Ecto neural progenitor cell (in vitro differentiated cells): ENCODE measurements at regions not wholly inside any gene's neighbourhood (a gene's known extent, or its start where the extent isn't known, plus 50 kb on each side); places are given as distances from the start of the nearest gene placed in this dataset.

Experiments used
- DNase-seq: peaks from one replicate; pipeline ENCODE4 v3.0.0-alpha.2; 2018; ENCODE audit warnings: low spot score

DNA sequence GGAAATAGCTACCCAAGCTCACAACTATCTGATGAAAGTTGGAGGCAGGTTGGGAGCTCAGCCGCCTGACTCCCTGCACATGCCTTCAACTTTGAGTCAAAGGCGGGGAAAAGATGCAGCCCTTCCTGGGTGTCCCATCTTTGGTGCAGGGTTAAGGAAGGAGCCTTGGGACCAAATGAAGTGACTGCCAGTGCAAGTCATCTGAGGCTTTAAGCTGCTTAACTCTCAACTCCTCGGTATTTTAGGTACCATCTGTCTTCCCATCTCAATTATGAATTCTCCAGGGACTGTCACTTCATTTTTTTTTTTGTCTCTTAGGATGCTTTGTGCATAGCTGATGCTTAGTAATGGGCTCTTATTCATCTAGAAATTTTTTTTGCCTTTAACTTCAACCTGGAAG, 408.8 kb upstream of the C2CD4B start:
- DNase-seq: no peak

DNA sequence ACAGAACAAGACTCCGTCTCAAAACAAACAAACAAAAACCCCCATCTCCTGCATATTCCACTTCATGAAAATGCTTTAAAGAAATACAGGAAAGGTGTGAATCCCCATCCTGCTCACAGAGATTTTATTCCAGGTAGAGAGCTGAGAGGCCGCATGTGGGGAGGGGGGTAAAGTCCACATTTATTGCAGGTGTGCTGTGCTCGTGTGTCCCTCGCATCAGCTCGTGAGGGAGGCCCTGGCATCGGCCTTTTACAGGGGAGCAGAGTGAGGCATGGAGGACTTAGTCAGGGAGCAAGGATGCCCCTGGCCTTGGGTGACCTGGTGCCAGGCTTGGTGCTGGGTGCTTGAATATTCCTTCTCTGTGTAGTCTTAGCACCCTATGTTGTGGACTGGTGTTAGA, 413.5 kb upstream of the C2CD4B start:
- DNase-seq: no peak

DNA sequence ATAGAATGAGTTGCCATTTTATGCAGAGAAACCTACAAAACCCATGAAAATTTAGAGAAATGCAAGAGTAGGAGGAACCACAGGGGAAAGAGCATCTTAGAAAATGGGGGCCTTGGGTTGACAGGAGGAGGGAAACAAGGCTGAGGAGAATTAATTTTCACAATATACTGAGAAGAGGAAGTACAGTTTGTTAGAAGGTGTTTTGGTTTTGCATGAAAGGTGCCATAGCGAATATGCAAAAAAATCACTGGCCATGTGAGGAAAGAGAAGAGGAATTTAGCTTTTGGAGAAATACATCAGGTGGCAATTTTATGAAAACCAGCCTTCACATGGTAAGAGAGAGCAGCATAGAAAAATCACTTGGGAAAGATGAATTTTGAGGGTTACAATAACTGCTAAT, 413.9 kb upstream of the C2CD4B start:
- DNase-seq: no peak

DNA sequence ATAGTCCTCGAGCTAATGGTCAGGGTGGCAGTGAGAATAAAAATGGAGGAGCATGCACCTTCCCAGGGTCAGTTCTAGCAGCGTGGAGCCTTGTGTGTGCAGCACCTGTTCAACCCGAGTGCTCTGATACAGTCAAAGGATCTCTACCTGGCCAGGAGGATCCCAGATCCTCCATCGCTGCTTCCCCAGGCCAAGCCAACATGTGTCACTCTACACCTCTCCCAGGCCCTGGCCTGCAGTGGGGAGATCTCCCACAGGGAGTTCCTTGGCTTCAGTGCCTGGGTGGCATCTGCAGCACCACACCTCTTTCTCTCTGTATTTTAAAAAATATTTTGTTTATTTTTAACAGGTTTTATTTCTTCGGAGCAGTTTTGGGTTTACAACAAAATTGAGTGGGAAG, 414.8 kb upstream of the C2CD4B start:
- DNase-seq: no peak

DNA sequence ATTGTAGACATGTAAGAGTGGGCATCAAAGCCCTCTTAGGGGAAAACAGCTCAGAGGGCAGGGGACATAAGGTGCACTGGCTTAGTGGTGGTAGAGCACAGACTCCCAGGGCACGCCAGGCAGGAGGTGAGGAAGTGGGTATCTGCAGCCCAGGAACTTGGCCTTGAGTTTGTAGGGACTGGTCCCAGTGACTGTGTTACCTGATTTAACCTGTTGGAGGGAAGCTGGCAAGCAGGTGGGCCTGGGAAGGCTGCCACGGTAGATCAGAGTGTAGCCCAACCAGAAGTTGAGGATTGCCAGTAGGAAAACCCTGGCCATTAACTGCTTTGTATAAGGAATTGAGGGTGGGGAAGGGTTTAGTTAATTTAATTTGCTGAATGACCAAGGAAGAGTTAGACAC, 417.5 kb upstream of the C2CD4B start:
- no peak for DNase-seq

DNA sequence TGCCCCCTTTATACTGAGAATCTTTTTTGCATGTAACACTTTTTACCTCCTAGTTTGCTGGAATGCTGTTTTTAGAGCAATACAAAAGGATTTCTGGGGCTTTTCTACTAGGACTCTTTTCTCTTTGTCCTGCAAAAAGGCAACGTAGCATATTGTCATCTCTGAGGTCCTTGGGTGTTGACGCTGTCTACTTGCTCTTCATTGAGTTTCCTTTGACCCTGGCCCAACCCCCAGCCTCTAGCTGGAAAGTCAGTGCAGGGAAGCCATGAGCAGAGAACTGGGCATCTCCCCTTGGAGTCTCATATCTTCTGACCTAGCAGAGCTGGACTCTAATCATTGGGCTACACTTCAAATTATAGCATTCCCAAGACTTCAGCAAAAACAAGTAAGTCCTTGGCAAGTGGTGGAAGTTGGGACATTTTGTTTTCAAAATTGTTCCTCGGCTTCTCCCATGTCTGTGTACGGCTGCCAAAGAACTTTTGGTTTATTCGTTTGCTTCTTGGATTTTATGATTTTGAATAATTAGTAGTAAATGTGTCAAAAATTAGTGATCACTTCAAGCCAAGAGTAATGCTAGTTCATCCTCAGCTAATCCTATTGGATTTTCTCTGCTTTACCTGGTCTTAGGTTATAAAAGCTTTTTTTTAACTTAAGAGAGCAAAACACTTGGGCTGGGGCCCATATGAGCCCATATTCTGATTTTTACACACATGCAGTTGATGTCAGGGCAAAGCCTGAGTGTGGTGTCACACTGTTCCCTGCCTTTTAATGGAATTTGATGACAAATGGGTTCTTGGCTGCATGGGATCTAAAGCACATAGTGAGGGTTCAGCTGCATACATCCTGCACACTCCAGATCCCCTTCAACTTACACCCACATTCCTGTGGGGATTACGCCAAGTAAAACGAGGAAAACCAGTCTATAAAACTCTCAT, 419.5 kb upstream of the C2CD4B start:
- no peak for DNase-seq

DNA sequence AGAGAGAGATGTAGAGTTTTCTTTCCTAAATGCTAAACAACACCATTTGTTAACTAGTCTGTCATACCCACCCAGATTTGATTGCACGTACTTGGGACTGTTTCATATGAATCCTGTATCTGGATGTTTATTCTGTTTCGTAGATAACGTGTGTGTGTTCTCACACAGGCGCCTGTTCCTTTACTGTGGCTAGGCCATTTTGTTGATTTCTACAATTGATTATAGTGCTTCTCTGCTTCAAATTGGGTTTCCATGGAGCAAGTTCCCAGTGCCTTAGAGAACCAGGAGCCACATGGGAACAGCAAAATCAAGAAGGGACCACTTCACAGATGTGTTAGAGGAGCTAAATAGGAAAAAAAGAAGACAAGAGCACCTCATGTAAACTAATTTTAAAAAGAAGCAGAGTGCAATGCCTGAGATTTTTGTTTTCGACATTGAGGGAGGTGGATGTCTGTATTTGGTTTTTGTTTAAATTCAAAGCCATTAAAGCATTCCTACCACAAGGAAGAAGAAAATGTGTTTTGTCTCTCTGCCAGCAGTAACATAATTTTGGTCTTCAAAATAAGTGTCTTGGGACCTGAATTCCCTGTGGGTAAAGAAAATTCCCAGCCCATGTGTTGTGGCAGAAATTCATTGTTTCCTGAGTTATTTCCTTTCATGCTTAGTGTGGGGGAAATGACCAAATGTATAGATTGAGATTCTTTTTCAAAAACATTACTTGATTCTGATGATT, 424.0 kb upstream of the C2CD4B start:
- no peak for DNase-seq

DNA sequence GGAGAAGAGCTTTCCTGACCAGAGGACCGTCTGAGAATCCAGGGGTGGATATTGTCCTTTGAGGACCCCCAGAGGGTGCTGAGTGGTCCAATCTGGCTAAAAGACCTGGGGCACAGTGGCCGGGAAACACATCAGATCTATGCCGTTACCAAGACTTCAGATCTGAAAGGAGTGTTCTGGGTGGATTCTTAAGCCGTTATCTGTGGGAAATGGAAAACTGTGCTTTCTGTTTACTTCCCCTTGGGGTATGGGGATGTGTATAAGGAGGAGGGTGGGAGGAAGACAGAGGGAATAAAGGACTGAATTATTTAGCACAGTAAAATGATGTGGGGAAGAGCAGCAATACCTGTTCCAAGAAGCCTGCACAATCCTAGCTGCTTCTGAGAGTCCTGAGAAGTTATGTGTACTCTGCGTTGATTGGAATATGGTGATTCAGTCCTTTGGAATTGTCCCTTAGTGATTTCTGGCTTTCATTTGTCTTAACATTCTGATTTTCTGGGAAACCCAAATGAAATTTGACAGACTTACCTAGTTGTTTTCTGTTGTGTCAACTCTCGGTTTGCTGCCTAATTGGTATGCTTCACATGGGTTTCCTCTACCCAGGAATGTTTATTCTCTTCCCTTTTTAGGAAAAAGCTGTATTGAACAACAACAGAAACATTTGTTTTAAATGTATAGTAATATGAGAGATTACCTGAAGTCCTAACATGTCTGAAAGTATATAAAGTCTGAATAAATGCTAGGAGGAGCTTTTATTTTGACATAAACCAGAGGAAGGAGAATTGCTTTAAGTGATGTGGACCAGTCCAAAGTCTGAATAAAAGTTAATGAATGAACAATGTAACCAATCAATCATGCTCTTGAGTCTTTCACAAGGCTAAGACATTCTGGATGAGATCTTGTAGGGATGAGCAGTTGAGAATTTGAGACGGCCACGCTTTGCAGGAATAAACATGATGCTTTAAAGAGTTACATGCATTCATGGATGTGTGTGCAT, 427.1 kb upstream of the C2CD4B start:
- DNase-seq: no peak

DNA sequence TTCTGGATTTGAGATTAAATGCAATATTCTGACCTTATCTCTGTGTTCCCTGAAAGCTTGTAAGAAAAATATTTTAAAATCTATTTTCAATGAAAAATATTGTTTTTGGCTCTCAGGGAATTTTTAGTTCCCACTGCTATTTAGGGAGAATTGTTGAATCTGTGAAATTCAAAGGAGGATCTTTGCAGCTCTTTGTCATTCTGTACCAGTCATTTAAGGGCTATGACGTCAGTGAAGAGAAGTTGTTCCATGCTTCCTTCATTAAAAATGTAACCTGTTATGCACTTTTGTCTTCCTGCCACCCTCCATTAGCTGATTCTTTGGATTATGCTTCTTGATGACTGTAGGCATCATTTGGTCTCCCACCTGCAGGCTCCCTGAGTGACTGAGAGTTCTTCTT, 427.8 kb upstream of the C2CD4B start:
- no peak for DNase-seq

DNA sequence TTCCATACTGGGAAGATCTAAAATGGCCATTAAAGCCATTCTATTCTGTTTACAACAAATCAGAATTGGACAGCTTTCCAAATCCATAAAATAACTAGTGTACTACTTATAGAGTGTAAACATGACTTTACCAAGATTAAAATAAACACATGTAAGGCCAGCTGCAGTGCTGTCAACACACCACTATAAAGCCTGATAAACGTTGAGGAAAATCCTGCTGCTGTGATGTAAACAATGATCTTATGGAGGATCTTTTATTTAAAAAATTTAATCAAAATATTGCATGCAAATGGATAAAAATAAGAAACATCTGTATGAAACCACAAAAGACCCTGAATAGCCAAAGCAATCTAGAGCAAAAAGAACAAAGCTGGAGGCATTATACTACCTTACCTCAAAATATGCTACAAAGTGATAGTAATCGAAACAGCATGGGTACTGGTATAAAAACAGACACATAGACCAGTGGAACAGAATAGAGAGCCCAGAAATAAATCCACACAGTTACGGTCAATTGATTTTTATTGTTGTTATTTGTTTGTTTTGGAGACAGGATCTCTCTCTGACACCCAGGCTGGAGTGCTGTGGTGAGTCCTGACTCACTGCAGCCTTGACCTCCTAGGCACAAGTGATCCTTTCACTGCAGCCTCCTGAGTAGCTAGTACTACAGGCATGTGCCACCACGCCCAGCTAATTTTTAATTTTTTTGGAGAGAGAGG, 428.8 kb upstream of the C2CD4B start:
- DNase-seq: no peak

DNA sequence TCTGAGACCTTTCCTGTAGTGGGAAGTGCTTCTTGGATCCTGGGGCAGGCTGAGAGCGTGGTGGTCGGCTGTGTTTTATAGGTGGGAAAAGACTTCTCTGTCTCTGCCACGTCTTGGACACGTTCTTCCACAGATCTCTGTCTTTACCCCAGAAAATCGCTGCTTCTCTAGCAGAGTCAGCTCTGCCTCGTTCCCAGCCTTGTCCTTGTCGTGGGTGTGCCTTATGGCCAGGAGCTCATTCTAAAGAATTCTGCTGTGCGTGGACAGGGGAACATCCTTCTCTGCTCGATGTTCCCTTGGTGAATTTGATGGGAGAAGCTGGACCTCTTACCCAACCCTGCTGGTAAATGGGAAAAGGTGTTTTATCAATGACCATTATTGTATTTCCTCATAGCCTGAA, 433.1 kb upstream of the C2CD4B start:
- no peak for DNase-seq

DNA sequence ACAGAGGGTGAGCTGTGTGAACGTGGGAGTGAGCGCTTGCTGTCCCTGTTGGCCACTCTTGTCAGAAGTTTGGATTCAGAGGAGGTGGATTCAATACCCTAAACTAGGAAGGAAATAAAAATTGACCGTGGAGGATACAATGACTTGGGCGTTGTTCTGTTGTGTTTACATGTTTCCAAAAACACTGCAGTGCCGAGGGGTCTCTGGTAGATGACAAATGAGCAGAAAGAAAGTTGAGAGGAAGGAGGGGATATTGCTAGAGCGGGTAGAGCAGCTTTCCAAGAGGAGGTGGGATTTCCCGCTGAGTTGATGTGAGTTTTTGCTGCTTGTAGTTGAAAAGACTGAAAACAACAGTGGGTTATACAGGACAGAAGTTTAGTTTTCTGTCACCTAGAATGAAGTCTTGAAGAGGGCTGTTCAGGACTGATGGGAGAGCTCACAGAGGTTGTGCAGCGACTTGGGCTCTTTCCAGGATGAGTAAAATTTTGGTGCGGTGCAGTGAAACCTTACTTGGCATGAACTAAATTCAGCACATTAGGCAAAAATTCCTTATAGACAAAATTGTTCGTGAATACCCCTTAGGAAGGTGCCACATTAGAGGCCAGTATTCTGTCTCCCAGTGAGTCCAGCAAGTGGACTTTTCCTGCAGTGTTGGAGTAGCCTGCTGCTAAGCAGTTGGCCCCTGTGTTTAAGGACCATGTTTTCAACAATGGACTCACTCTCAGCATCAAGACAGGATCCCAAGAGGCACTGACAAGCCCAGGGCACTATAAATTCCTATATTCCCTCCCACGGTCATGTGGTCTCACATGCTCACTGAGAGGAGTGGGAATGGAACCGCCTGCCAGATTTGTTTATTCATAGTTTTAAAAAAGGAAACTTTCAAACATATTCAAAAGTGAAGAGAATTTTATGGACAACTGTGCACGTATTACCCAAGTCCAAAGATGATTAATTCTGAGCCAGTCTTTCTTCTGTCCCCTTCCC, 435.0 kb upstream of the C2CD4B start:
- DNase-seq: no peak

DNA sequence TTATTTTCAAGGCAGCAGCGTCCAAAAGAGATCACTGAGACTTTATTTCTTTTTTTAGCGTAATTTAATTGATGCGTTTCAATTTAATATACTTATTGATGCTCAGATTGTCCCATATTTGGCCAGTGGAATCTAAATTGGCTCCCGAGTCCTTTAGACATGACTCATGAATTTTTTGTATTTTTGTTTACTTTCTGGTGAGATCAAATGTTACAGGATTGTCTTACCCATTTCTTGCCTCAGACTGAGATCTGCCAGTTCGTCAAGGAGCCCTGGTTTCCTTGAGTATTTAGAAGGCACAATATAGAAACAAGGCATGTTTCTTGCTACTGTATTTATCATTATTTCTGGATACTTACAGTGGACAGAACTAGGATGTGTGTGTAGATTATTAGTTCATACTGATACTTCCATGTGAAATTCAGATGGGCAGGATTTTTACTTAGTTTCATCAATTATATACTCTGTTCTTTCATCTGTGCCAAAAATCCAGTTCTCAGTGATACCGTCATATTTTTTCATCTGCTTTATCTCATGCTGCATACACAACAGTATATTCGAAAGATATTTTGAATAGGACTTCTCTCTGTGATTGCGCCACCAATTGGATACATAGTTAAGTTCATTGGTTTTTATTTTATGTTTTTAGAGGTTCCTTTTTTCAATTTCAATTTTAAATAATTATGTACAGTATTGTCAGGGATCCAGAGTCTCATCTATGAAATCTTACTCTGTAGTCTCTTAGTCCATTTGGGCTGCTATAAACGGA, 436.9 kb upstream of the C2CD4B start:
- DNase-seq: no peak

DNA sequence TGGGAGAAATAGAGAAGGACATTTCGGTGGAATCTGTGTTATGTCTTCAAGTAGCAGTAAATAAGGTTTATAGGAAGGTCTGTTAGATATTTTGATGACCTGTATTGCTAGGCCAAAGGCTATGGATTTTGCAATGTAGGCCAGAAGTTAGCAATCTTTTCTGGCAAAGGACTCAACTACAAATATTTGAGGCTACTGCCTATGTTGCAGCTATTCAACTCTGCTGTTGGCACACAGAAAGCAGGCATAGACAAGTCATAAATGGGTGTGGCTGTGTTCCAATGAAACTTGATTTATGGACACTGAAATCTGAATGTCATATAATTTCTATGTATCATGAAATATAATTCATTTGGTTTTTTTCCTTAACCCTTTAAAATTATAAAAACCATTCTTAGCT, 438.7 kb upstream of the C2CD4B start:
- DNase-seq: no peak

DNA sequence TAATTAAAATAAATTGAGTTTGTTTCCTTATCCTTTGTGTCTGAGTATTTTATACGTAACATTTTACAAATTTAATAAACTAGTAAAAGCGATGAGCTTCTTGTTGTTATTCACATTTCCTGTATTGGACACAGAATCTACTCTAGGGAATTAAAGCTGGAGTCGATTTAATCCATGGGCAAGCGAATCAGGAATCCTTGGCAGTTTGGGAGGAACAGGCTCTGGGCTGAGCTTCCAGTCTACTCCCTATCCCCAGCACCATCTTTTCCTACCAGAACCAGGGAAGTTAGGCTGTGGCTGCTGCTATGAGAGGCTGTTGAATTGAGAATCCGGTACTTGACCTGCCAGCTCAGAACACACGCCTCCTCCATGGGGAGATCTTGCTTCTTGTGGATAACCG, 437.3 kb upstream of the TPM1 start:
- DNase-seq: no peak

DNA sequence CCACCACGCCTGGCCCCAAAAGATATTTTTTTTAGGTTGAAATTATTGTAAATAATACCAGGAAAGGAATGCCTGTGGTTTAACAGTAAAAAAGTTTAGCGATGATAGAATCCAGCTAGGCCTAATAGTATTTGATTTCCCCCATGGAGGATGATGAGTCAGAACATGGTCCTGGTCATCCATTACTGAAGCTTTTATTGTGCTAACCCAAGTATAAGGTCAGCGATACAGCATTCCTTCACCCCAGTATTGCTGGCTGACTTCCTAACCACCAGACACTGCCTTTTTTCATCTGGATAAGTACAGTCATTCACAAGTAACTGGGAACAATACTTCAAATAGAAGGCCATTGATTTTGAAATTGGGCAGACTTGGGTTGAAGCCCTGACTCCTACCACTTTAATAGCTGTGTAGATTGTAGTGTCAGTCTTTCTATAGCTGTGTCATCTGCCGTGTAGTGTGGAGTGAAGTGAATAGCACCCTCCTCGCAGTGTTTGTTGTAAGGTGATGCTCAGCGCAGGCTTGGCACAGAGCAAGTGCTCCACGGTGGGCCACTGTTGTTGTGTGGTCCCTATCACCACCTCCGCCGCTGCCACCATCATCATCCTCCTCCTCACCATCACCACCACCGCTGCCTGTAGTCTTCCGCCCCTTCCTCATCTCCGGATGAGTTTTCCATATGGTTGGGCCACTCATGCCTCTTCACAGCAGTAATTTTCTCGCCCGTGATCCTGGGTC, 436.0 kb upstream of the TPM1 start:
- no peak for DNase-seq

DNA sequence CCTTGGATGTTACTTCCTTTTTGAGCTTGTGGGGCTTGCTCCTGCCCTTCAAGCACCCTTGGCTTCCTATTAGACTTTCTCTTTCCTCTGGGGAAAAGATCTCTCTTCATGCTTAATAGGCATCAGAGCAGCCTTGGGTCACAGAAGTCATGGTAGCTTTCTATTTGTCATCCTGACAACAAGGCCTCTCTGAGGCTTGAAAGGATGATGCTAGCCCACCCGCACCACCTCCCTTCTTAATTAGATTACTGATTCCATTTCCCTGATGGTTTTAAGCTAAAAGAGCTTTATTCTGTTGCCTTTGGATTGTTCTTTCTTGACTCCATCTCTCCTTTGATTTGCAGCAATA, 435.5 kb upstream of the TPM1 start:
- no peak for DNase-seq

DNA sequence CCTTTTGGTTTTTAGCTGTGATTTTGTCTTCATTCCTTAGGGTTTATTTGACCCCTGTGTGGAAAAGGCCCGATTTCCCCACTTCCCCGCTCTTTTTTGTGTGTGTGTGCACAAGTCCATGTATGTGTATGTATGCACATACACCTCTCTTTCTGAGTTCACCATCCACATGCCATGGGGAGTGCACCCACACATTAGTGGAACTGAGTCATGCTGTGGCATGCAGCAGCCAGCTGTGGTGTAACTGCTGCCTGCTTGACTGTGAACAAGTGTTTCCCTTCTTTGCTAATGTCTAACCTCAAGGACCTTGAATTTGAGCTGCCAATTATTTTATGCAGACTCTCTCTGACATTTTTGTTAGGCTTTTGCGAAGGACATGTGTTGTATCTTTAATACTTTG, 434.9 kb upstream of the TPM1 start:
- DNase-seq: no peak

DNA sequence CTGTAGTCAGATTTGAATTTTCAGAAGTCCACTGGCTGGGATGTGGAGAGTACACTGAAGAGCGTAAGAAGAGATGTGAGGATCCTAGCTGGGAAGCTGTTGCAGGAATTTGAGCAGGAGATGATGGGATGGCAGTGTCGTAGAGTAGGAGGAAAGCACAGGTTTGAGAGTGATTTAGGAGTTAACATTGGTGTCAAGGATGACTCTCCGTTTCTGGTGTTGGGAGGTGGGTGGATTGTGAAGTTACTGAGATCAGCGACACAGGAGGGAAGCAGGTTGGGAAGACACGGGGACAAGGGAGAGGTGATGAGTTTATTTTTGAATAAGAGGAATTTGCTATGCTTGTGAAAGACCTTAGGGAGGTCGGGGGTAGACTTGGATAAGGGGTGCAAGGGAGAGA, 434.2 kb upstream of the TPM1 start:
- DNase-seq: no peak
